ENCODE measurements at regions not wholly inside any gene's neighbourhood (a gene's known extent, or its start where the extent isn't known, plus 50 kb on each side); places are given as distances from the start of the nearest gene placed in this dataset. TPM values are rescaled to one million over a fixed set of nuclear protein-coding genes. Genes with fewer than 3 reads are reported as not detected.

Small RNAs in the stretch of these regions (small RNA-seq; reads per million reads assigned to genes)
- gene AC069439.1: not detected
- gene AC072046.1: not detected
- gene AC072046.2: not detected
- not detected for gene MTND4LP10
- gene RN7SKP298: not detected

Measured in frontal cortex (tissue), 1 donor.